Smooth muscle cell of the brain vasculature (primary cell): ENCODE measurements at regions not wholly inside any gene's neighbourhood (a gene's known extent, or its start where the extent isn't known, plus 50 kb on each side); places are given as distances from the start of the nearest gene placed in this dataset.
"Not testable (repeated sequence)": the region's sequence is repeated elsewhere in the genome, so short reads cannot be mapped to it uniquely, and the experiment has no call there.

Source experiments
- DNase-seq: peaks from one replicate; pipeline ENCODE4 v3.0.0-alpha.2; 2012; ENCODE audit warnings: low read depth, low spot score

- no peak for DNase-seq
These were observed 355.5 kb downstream of the EDEM1 start for GRCh38 chr3:5543047-5543446.

DNA sequence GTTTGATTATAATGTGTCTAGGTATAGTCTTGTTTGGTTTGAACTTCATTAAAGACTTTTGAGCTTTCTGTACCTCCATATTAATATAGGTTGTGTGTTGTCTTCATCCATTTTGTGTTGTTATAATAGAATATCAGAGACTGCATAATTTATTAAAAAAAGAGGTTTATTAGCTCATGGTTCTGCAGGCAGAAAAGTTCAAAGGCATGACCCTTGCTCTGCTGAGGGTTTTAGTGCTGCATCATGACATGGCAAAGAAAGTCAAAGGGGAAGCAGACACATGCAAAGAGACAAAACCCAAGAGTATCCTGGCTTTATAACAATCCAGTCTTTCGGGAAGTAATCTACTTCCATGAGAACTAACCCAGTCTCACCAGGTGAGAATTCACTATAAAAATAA is 358.2 kb downstream of the EDEM1 start:
- DNase-seq = no peak

DNA sequence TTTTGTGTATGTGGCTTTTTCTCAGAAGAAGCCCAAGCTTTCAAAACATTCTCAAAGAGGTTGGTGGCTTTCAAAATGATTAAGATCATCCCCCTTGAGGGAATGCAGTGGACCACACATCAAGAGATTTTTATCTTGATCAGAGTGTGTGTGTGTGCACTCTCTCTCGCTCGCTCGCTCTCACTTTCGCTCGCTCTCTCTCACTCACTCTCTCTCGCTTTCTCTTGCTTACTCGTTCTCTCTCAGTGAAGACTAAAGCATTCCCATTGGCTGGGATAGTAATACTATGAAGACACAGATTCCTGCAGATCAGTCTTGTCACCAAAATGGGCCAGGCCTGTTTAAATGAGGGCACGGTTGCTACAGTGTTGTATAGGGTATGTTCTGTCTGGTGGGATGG is 365.7 kb downstream of the EDEM1 start:
- no peak for DNase-seq

- no peak for DNase-seq
These were observed 366.8 kb downstream of the EDEM1 start for GRCh38 chr3:5554245-5554747.

DNA sequence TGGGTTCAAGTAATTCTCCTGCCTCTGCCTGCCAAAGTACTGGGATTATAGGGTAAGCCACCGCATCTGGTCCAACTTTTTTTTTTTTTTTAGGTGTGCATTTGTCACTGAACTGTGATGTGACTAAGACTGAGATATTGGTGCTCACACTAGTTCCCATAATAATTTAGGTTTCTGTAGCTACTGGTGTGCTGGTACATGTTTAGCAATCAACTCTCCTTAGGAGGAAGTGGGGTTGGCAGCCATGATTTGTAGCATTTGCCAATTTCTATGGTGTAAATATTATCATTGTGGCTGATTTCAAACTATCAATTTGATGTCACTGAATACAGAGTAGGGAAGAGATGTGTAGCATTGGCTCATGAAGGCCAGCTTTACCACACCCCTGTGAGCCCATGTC is 372.7 kb downstream of the EDEM1 start:
- DNase-seq = no peak

DNA sequence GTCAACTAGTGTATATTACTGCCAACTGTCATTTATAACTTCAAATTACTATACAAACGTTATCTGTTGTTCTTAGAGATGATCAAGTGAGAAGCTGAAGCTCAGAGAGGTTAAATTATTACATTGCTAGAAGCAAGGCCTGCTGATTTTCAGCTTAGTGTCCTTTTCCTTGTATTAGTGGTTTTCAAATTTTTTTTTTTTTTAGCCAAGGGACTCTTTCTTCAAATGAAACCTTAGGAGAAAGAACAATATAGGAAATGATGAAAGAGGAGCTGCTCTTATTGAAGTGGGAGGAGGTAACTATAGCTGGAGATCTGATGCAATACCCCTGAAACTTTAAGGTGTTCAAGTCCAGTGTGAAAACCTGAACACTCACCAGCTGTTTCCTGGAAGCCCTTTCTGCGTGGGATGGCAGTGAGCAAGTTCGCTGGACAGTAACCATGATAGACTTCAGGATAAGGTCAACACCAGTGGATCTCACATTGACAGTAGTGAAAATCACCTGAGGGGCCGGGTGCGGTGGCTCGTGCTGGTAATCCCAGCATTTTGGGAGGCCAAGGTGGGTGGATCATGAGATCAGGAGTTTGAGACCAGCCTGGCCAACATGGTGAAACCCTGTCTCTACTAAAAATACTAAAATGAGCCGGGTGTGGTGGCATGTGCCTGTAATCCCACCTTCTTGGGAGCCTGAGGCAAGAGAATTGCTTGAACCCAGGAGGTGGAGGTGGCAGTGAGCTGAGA is 376.2 kb downstream of the EDEM1 start:
- no peak for DNase-seq

DNA sequence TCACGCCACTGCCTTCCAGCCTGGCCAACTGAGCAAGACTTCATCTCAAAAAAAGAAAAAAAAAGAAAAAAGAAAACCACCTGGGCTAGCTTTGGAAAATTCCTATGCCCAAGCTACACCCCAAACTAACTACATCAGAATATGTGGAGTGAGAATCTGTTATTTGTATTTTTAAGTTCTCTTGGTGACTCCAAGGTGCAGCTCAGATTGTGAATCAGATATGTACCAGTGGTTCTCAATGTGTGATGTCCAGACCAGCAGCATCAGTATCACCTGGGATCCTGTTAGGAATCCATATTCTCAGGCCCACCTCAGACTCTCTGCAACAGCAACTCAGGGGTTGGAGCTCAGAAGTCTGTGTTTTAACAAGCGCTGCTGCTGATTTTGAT is 376.8 kb downstream of the EDEM1 start:
- no peak for DNase-seq

GRCh38 chr3:5565026-5565425 is 377.5 kb downstream of the EDEM1 start:
- DNase-seq = no peak

GRCh38 chr3:5567113-5567512 is 379.6 kb downstream of the EDEM1 start:
- no peak for DNase-seq

- DNase-seq = no peak
These were observed 380.9 kb downstream of the EDEM1 start for GRCh38 chr3:5568451-5568850.

- no peak for DNase-seq
These were observed 381.6 kb downstream of the EDEM1 start for GRCh38 chr3:5569152-5569551.

- DNase-seq = no peak
These were observed 384.7 kb downstream of the EDEM1 start for GRCh38 chr3:5572168-5572567.

- no peak for DNase-seq
These were observed 388.9 kb downstream of the EDEM1 start for GRCh38 chr3:5576277-5577011.

DNA sequence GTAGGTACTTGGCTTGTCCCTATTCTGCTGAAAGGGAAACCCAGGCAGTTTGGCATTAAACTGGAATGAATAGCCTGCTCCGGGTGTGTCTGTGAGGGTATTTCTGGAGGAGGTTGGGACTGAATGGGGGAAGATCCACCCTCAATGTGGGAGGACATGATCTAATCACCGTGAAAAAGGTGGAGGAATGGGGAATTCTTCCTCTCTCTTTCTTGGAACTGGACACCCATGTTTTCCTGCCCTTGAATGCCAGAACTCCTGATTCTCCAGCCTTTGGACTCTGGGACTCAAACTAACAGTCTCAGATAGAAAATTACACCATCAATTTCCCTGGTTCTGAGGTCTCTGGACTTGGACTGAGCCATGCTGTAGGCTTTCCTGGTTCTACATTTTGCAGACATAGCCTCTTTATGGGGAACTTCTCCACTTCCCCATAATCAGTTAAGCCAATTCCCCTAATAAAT is 391.7 kb downstream of the EDEM1 start:
- no peak for DNase-seq

DNA sequence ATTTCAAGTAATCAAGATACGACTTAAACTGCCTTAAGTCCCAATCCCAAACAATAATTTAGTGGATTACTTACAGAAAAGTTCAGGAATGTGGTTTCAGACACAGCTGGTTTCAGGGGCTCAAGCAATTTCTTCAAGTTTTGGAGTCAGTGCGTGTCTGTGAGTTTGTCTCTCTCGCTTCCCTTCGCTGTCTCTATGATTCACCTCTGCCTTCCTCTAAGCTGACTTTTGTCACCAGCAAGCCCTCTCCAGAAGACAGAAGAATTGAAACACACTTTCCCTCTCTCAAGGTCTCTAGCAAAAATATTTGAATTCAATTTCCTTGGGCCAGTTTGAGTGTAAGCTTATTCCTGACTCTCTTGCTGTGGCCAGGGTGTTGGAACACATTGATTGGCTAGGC is 392.4 kb downstream of the EDEM1 start:
- DNase-seq = no peak

DNA sequence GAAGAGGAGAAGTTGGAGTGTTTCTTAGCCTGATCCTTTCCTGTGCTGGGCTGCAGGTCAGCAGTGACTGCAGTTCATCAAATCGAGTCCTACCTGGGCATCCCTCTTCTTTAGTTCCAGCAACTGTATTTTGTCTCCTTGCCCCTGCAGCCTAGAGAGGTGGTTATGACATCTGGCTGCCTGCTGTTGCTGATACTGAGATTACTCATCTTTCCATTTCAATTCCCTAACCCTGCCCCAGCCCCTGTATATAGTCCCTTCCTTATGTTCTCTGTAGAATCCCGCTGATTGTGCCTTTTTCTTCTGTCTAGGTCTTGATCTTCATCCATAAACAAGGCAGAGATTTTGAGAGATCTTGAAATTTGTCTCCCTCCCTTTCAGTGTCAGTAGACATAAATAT is 393.3 kb downstream of the EDEM1 start:
- no peak for DNase-seq

DNA sequence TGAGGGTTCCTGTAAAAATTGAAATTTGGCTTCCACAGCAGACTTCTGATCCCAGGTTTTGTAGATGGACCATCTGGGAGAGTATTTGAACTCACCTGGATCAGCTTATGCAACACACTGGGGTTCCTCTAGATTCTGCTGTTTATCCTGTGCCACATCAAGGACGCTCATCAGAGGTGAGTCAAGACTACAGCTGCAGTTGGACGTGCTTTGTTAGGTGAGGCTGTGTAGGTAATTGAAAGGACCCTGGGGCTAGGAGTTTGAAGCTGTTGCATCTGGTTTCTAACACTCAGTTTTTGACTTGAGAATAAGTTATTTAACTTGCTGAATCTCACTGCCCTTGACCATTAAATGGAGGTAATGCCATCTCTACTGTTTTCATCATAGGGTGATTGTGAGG is 394.2 kb downstream of the EDEM1 start:
- no peak for DNase-seq

DNA sequence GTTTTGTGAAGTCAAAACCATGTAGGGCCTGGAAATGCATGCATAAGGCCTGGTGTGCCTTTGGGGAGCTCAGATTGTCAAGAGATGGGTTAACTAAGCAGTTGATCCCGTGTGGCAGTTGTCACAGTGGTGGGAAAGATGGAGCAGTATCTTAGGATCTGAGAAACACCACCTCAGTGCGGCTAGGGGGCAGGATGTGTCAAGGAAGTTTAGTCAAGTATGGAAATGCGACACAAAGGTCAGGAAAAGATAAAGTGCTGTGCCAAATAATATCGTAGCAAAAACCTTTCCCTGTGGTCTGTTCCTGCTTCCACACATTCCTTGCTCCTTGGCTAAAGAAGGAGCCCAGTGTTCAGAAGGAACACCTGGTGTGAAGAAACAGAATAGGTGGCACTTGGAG is 396.4 kb downstream of the EDEM1 start:
- no peak for DNase-seq

DNA sequence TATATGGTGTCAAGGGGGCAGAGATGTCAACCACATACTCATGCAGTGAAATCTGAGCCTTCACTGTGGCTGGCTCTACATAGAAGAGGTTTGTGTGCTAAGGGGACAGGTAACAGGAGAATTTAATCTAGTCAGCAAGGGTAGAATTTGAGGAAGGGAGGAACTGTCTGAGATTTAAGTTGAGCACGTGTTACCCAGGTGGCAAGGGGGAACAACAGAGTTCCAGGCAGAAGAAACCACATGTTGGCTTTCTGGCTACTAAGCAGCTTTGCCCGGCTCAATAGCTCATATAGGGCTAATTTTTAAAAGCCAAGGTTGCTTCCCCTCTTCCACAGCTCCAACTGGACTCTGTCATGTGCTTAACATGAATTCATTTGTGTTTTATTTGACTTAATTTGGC is 397.6 kb downstream of the EDEM1 start:
- DNase-seq = no peak

GRCh38 chr3:5606884-5607472 is 419.5 kb downstream of the EDEM1 start:
- DNase-seq = no peak

- DNase-seq = no peak
These were observed 420.1 kb downstream of the EDEM1 start for GRCh38 chr3:5607581-5607980.

DNA sequence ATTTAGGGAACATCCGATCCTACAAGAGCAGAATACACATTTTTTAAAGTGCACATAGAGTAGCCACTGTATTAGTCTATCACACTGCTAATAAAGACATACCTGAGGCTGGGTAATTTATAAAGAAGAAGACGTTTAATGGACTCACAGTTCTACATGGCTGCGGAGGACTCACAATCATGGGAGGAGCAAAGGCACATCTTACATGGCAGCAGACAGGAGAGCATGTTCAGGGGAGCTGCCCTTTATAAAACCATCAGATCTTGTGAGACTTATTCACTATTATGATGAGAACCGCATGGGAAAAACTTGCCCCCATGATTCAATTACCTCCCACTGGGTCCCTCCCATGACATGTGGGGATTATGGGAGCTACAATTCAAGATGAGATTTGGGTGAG is 421.5 kb downstream of the EDEM1 start:
- not testable (repeated sequence) for DNase-seq

DNA sequence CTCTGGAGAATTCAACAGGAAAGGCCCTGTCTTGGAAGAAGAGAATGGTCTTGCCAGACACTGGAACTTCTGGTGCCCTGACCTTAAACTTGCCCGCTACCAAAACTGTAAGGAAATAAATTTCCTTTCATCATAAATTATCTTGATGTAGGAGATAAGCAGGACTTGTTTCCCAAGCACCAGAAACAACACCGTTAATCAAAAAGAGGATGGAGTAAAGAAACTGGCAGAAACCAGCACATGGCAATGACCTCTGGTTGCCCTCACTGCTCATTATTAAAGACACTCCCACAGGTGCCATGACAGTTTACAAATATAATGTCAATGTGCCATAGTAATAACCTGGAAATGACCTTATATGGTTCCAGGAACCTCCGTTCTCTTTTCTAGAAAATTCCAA is 426.1 kb downstream of the EDEM1 start:
- DNase-seq = no peak
